ENCODE measurements at regions not wholly inside any gene's neighbourhood (a gene's known extent, or its start where the extent isn't known, plus 50 kb on each side); places are given as distances from the start of the nearest gene placed in this dataset.
"Not testable (repeated sequence)": the region's sequence is repeated elsewhere in the genome, so short reads cannot be mapped to it uniquely, and the experiment has no call there.

- Histone ChIP-seq H3K4me2 (ENCODE audit: low read length) (no peak overlapping the region), H3K4me1 (ENCODE audit: insufficient read depth, low read length, severe bottlenecking) (no peaks in the 10 kb centered on the region), H3F3A (ENCODE audit: insufficient read depth, low read length) (no peaks in the 10 kb centered on the region), H4K20me1 (ENCODE audit: insufficient read depth, low read length) (no peaks in the 10 kb centered on the region), H3K79me2 (ENCODE audit: insufficient read depth, low read length) (no peaks in the 10 kb centered on the region), H3K9me2 (ENCODE audit: low read depth, low read length) (no peaks in the 10 kb centered on the region), H2AFZ (ENCODE audit: low read length) (no peak overlapping the region), H3K27me3 (ENCODE audit: insufficient read depth, low read length) (no peaks in the 10 kb centered on the region), H3K4me3 (ENCODE audit: low read depth, low read length, poor library complexity, severe bottlenecking) (no peak overlapping the region), H3K27ac (ENCODE audit: low read depth, low read length, poor library complexity, severe bottlenecking) (no peak overlapping the region), H3K9ac (ENCODE audit: low read length) (no peak overlapping the region), H3K9me3 (ENCODE audit: low read length) (no peaks in the 10 kb centered on the region), H3K36me3 (ENCODE audit: insufficient read depth, low read length) (no peaks in the 10 kb centered on the region)
- no peak for TF ChIP-seq CTCF (IDR thresholded peaks at IDR 0.05; ENCODE audit: low read length)
- no peak for TF ChIP-seq EZH2 (IDR thresholded peaks at IDR 0.05; ENCODE audit: borderline replicate concordance, low read length)
Measured at GRCh38 chr14:81771651-81772275, 238.1 kb upstream of the SEL1L start.

- Histone ChIP-seq H3K27me3 (ENCODE audit: insufficient read depth, low read length) (no peaks in the 10 kb centered on the region), H3K27ac (ENCODE audit: low read depth, low read length, poor library complexity, severe bottlenecking) (no peak overlapping the region), H3K9ac (ENCODE audit: low read length) (no peak overlapping the region), H3K9me2 (ENCODE audit: low read depth, low read length) (no peaks in the 10 kb centered on the region), H3K4me3 (ENCODE audit: low read depth, low read length, poor library complexity, severe bottlenecking) (no peak overlapping the region), H4K20me1 (ENCODE audit: insufficient read depth, low read length) (no peaks in the 10 kb centered on the region), H3K4me2 (ENCODE audit: low read length) (no peak overlapping the region), H3K36me3 (ENCODE audit: insufficient read depth, low read length) (no peaks in the 10 kb centered on the region), H3K9me3 (ENCODE audit: low read length) (no peaks in the 10 kb centered on the region), H3K79me2 (ENCODE audit: insufficient read depth, low read length) (no peaks in the 10 kb centered on the region), H3F3A (ENCODE audit: insufficient read depth, low read length) (no peaks in the 10 kb centered on the region), H3K4me1 (ENCODE audit: insufficient read depth, low read length, severe bottlenecking) (no peaks in the 10 kb centered on the region), H2AFZ (ENCODE audit: low read length) (no peak overlapping the region)
- TF ChIP-seq CTCF (IDR thresholded peaks at IDR 0.05; ENCODE audit: low read length) (no peak), EZH2 (IDR thresholded peaks at IDR 0.05; ENCODE audit: borderline replicate concordance, low read length) (no peak)
Measured at GRCh38 chr14:81772381-81772780, 238.7 kb upstream of the SEL1L start.

GRCh38 chr14:81776531-81776930 lies 242.9 kb upstream of the SEL1L start:
- no peak overlapping the region for H3K4me3 ChIP-seq (ENCODE audit: low read depth, low read length, poor library complexity, severe bottlenecking)
- no peak overlapping the region for H3K4me2 ChIP-seq (ENCODE audit: low read length)
- no peaks in the 10 kb centered on the region for H3F3A ChIP-seq (ENCODE audit: insufficient read depth, low read length)
- H3K9ac ChIP-seq (ENCODE audit: low read length): no peak overlapping the region
- TF ChIP-seq CTCF (IDR thresholded peaks at IDR 0.05; ENCODE audit: low read length) (no peak), EZH2 (IDR thresholded peaks at IDR 0.05; ENCODE audit: borderline replicate concordance, low read length) (no peak)
- H3K4me1 ChIP-seq (ENCODE audit: insufficient read depth, low read length, severe bottlenecking): no peaks in the 10 kb centered on the region
- H3K9me3 ChIP-seq (ENCODE audit: low read length): no peaks in the 10 kb centered on the region
- H3K9me2 ChIP-seq (ENCODE audit: low read depth, low read length): no peaks in the 10 kb centered on the region
- no peaks in the 10 kb centered on the region for H3K36me3 ChIP-seq (ENCODE audit: insufficient read depth, low read length)
- no peak overlapping the region for H3K27ac ChIP-seq (ENCODE audit: low read depth, low read length, poor library complexity, severe bottlenecking)
- H3K27me3 ChIP-seq (ENCODE audit: insufficient read depth, low read length): no peaks in the 10 kb centered on the region
- no peaks in the 10 kb centered on the region for H4K20me1 ChIP-seq (ENCODE audit: insufficient read depth, low read length)
- no peak overlapping the region for H2AFZ ChIP-seq (ENCODE audit: low read length)
- no peaks in the 10 kb centered on the region for H3K79me2 ChIP-seq (ENCODE audit: insufficient read depth, low read length)

GRCh38 chr14:81781798-81782197 lies 248.1 kb upstream of the SEL1L start:
- H4K20me1 ChIP-seq (ENCODE audit: insufficient read depth, low read length); H3K4me2 ChIP-seq (ENCODE audit: low read length); H3K9ac ChIP-seq (ENCODE audit: low read length); H3K27me3 ChIP-seq (ENCODE audit: insufficient read depth, low read length); H3F3A ChIP-seq (ENCODE audit: insufficient read depth, low read length); H3K4me1 ChIP-seq (ENCODE audit: insufficient read depth, low read length, severe bottlenecking); H3K4me3 ChIP-seq (ENCODE audit: low read depth, low read length, poor library complexity, severe bottlenecking); H3K27ac ChIP-seq (ENCODE audit: low read depth, low read length, poor library complexity, severe bottlenecking); H3K9me2 ChIP-seq (ENCODE audit: low read depth, low read length); H3K79me2 ChIP-seq (ENCODE audit: insufficient read depth, low read length); H3K9me3 ChIP-seq (ENCODE audit: low read length); H2AFZ ChIP-seq (ENCODE audit: low read length); H3K36me3 ChIP-seq (ENCODE audit: insufficient read depth, low read length): not testable (repeated sequence)
